Keratinocyte (primary cell): ENCODE measurements at regions not wholly inside any gene's neighbourhood (a gene's known extent, or its start where the extent isn't known, plus 50 kb on each side); places are given as distances from the start of the nearest gene placed in this dataset.

Experiments
- DNase-seq: peaks from one replicate; pipeline ENCODE4 v3.0.0-alpha.2; 2011; ENCODE audit warnings: low read depth, missing footprints, low spot score
- FAIRE-seq: peaks from 2 replicates; lab custom pipeline; 2011; peaks lifted over from hg19 to GRCh38; lab: Jason Lieb, UNC
- H2AFZ ChIP-seq: 2 replicates; pipeline ENCODE4 v1.6.0; 2012; ENCODE audit warnings: low read length, control low read depth, inconsistent platforms; ENCODE audit not compliant: control insufficient read depth
- H3K27ac ChIP-seq: 2 replicates; pipeline ENCODE4 v1.5.1; 2011; ENCODE audit warnings: low read length; ENCODE audit not compliant: control insufficient read depth, insufficient read depth
- H3K27me3 ChIP-seq: 3 replicates; pipeline ENCODE4 v1.6.0; 2011; ENCODE audit warnings: low read length; ENCODE audit not compliant: control insufficient read depth, insufficient read depth; ENCODE audit errors: extremely low read depth
- H3K36me3 ChIP-seq, 2 experiments: 2 replicates in 1 of 2; 3 replicates in 1 of 2; pipeline ENCODE4 v1.5.1; 2011; ENCODE audit warnings: low read length in 2 of 2, mild to moderate bottlenecking in 1 of 2; ENCODE audit not compliant: control insufficient read depth in 2 of 2, insufficient read depth in 2 of 2; ENCODE audit errors: extremely low read depth in 1 of 2
- H3K4me1 ChIP-seq: 3 replicates; pipeline ENCODE4 v1.5.1; 2011; ENCODE audit warnings: low read length; ENCODE audit not compliant: control insufficient read depth, insufficient read depth; ENCODE audit errors: extremely low read depth
- H3K4me2 ChIP-seq: 3 replicates; pipeline ENCODE4 v1.6.0; 2011; ENCODE audit warnings: low read depth, low read length; ENCODE audit not compliant: control insufficient read depth, insufficient read depth; ENCODE audit errors: extremely low read depth
- H3K4me3 ChIP-seq, 3 experiments: fragments of 200-600 bp in 1 of 3; sonication (generic) in 1 of 3; 2 replicates in 2 of 3; 3 replicates in 1 of 3; pipeline ENCODE4 v1.5.1; 2011 to 2016; ENCODE audit warnings: low read length in 3 of 3, mild to moderate bottlenecking in 3 of 3, control low read depth in 2 of 3, inconsistent platforms in 1 of 3, low read depth in 1 of 3, mixed read lengths in 1 of 3, mixed run types in 1 of 3, moderate library complexity in 1 of 3; ENCODE audit not compliant: control insufficient read depth in 2 of 3, insufficient read depth in 2 of 3; ENCODE audit errors: extremely low read depth in 1 of 3
- H3K79me2 ChIP-seq: 2 replicates; pipeline ENCODE4 v1.6.0; 2012; ENCODE audit warnings: low read length; ENCODE audit not compliant: control insufficient read depth, insufficient read depth
- H3K9ac ChIP-seq: 3 replicates; pipeline ENCODE4 v1.6.0; 2011; ENCODE audit warnings: low read length; ENCODE audit not compliant: control insufficient read depth, insufficient read depth; ENCODE audit errors: extremely low read depth
- H3K9me1 ChIP-seq: 3 replicates; pipeline ENCODE4 v1.6.0; 2011; ENCODE audit warnings: low read length; ENCODE audit not compliant: control insufficient read depth, insufficient read depth; ENCODE audit errors: extremely low read depth
- H3K9me3 ChIP-seq: 2 replicates; pipeline ENCODE4 v1.5.1; 2012; ENCODE audit warnings: low read depth, low read length; ENCODE audit not compliant: control insufficient read depth
- H4K20me1 ChIP-seq: 3 replicates; pipeline ENCODE4 v1.6.0; 2011; ENCODE audit warnings: low read length; ENCODE audit not compliant: control insufficient read depth, insufficient read depth; ENCODE audit errors: extremely low read depth
- CTCF ChIP-seq, 3 experiments: IDR thresholded peaks in 1 of 3; conservative IDR thresholded peaks in 1 of 3; optimal IDR thresholded peaks in 1 of 3; 2 replicates in 2 of 3; 3 replicates in 1 of 3; pipeline versions ENCODE3 to v1.5.1; 2011; ENCODE audit warnings: low read length in 3 of 3, mild to moderate bottlenecking in 3 of 3, moderate library complexity in 2 of 3, control low read depth in 1 of 3, inconsistent platforms in 1 of 3; ENCODE audit not compliant: insufficient read depth in 2 of 3; ENCODE audit errors: extremely low read depth in 1 of 3
- EZH2 ChIP-seq: IDR thresholded peaks from one replicate; pipeline ENCODE4 v1.6.1; 2012; ENCODE audit warnings: inconsistent platforms, mild to moderate bottlenecking, low read length, moderate library complexity
- dilution Hi-C: fragments of 300-500 bp; cut with MboI; formaldehyde crosslinking; loops from one replicate; pipeline ENCODE4 v1.7.0; 2020; ENCODE audit warnings: low sequenced_read_pairs; ENCODE audit not compliant: extremely low pct_ligation_motif_present

GRCh38 chr20:11232896-11233295 lies 559.1 kb upstream of the JAG1 start:
- no peak overlapping the region for H3K27ac ChIP-seq
- H3K79me2 ChIP-seq: no peaks in the 10 kb centered on the region
- H3K9ac ChIP-seq: no peak overlapping the region
- H3K9me1 ChIP-seq: no peaks in the 10 kb centered on the region
- no peaks in the 10 kb centered on the region for H3K27me3 ChIP-seq
- no peaks in the 10 kb centered on the region for H3K9me3 ChIP-seq
- H3K4me1 ChIP-seq: peaks cover 17% of the 10 kb centered on the region
- no peak overlapping the region for H3K4me2 ChIP-seq
- H3K4me3 ChIP-seq: no peak overlapping the region
- no peak overlapping the region for H2AFZ ChIP-seq
- FAIRE-seq: no peak
- dilution Hi-C loops: no loop called here
- no peak for DNase-seq
- no peaks in the 10 kb centered on the region for H3K36me3 ChIP-seq
- TF ChIP-seq EZH2: no peak
- no peak for TF ChIP-seq CTCF (optimal IDR thresholded peaks at IDR 0.05 in 1 of 3, IDR thresholded peaks at IDR 0.05 in 1 of 3, conservative IDR thresholded peaks at IDR 0.05 in 1 of 3; ENCODE audit: extremely low read depth in 1 of 3, insufficient read depth in 2 of 3, low read length in 3 of 3)
- no peaks in the 10 kb centered on the region for H4K20me1 ChIP-seq

GRCh38 chr20:11234181-11234580 lies 560.4 kb upstream of the JAG1 start:
- FAIRE-seq: no peak
- no peak overlapping the region for H3K9ac ChIP-seq
- H3K27ac ChIP-seq: no peak overlapping the region

More at GRCh38 chr20:11234181-11234580, 560.4 kb upstream of the JAG1 start:
- H3K36me3 ChIP-seq: no peaks in the 10 kb centered on the region
- H3K9me3 ChIP-seq: no peaks in the 10 kb centered on the region
- no peaks in the 10 kb centered on the region for H3K79me2 ChIP-seq
- peaks cover 17% of the 10 kb centered on the region for H3K4me1 ChIP-seq
- no peaks in the 10 kb centered on the region for H3K27me3 ChIP-seq
- H4K20me1 ChIP-seq: no peaks in the 10 kb centered on the region
- TF ChIP-seq EZH2: no peak
- TF ChIP-seq CTCF (optimal IDR thresholded peaks at IDR 0.05 in 1 of 3, IDR thresholded peaks at IDR 0.05 in 1 of 3, conservative IDR thresholded peaks at IDR 0.05 in 1 of 3; ENCODE audit: extremely low read depth in 1 of 3, insufficient read depth in 2 of 3, low read length in 3 of 3): no peak
- peak overlapping the region; percentile 21 for H2AFZ ChIP-seq
- H3K4me2 ChIP-seq: no peak overlapping the region
- H3K4me3 ChIP-seq: no peak overlapping the region
- dilution Hi-C loops: no loop called here
- no peak for DNase-seq
- H3K9me1 ChIP-seq: no peaks in the 10 kb centered on the region
